GM19025 (cell line): ENCODE measurements at regions not wholly inside any gene's neighbourhood (a gene's known extent, or its start where the extent isn't known, plus 50 kb on each side); places are given as distances from the start of the nearest gene placed in this dataset.

Source experiments
- ATAC-seq: cut with Tn5 transposase; IDR thresholded peaks from one replicate; pipeline ENCODE4 v1.9.1; 2021; ENCODE audit warnings: mild to moderate bottlenecking, low read depth, moderate library complexity; ENCODE audit not compliant: unreplicated experiment

DNA sequence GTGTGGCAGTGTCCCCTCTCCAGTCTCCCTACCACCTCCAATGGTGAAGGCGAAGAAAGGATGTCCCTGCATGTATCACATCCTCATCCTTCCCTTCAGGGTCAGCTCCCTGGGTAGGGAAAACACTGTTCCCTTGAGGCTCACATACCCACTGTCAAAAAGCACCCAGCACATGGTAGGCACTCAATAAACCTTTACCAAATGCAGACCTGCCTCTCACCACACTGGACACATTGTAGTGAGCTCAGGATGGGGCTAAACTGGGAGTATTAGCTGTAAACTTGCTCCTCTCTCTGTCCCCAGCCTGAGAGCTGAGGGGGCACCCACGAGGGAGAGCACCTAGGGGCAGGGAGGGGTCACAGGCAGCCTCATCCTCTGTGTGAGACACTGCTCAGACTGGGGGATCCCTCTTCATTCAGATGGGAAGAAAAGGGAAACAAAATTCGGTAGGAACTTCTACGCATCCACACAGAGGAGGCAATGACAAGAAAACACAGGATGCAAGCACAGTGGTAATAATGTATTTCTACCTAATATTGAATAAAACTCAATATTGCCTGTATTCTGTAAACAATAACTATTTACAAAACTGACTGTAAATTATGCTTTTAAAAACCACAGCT, 101.6 kb upstream of the TOP3B start:
- no peak for ATAC-seq

DNA sequence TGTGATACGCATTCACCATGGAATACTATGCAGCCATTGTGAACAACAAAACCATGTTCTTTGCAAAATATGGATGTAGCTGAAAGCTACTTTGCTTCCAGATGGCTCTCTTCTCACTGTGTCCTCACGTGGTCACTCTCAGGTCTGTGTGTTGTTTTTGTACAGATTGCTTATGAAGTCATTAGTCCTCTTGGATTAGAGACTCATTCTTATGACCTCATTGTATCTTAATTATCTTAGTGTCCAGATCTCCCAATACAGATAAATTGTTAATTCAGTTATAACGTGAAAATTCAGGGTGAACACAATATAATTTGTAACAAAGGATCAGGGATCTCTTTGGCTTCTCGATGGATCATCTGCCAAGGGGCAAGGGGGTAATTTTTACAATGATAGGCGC, 100.4 kb upstream of the TOP3B start:
- ATAC-seq, result no peak

DNA sequence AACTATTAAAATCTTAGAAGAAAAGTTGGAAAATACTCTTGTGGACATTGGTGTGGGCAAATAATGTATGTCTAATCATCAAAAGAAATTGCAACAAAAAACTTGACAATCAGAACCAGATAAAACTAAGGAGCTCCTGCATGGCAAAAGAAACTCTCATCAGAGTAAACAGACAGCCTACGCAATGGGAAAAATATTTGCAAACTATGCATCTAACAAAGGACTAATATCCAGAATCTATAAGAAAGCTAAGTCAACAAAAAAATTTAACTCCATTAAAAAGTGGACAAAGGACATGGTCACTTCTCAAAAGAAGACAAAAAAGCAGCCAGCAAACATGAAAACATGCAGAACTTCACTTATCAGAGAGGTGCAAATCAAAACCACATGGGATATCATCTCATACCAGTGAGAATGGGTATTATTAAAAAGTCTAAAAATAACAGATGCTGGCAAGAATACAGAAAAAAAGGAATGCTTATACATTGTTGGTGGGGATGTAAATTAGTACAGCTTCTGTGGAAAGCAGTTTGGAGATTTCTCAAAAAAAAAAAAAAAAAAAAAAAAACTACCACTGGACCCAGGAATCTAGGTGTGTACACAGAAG, 99.7 kb upstream of the TOP3B start:
- no peak for ATAC-seq

DNA sequence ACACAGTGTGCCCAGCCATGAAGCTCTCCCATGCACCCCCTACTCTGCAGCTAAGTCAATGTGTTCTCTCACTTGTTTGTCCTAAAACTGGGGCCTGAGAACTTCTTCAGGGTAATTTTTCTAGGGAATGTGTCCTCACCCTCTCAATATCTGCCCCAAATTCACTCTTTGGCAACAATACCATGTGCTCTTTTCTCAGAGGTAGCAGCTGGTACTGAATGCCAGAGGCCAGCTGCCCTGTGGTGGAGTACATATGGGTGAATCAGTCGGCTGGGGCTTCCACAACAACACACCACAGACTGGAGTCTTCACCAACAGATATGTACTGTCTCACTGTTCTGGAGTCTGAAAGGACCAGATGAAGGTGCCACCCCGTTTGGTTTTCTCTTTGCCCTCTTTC, 97.7 kb upstream of the TOP3B start:
- ATAC-seq, result no peak

DNA sequence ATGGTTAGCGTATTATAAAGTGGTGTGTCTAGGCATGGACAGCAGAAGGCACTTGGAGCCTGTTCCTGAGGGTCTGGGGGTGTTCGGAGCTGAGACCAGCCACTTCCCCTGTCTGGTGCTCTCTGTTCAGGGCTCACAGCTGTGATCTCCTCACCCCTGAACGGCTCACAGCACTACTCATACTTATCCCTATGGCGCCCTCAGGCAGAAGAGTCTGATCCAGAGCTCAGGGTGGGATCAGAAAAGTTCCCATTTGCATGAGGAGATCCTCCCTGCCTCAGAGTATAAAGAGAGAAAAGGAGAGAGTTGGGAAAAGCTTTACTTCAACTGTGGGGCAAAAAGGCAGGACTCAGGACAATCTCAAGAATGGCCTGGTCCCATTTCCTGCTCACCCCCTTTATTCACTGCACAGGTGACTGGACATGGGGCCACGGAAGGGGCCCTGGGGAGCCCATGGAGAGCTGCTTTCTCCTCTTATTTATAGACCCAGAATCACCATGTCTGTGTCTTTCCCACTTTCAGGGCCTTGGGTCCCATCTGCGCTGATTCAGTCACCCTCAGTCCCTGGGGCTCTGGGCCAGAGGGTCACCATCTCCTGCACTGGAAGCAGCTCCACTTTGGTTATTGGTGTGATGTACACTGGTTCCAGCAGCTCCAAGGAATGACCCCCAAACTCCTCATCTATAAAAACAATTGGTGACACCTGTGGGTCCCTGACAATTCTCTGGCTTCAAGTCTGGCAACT, 97.0 kb upstream of the TOP3B start:
- no peak for ATAC-seq

DNA sequence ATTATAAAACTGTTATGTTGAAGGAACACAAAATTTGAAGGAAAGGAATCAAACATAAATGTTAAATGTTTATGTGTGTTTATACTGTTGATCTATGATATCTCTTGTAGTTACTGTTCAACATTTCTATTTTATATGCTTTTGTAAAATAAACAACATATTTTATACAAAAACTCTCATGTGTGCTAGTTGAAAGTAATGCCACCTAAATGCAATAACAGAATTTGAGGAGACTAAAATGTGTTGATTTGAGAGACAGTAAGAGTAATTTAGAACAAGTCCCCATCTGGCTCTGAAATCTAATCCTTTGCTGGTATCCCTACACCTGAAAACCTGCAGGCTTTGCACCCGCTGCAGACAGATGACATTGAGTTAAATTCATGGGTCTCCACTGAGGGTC, 95.7 kb upstream of the TOP3B start:
- ATAC-seq, result no peak

DNA sequence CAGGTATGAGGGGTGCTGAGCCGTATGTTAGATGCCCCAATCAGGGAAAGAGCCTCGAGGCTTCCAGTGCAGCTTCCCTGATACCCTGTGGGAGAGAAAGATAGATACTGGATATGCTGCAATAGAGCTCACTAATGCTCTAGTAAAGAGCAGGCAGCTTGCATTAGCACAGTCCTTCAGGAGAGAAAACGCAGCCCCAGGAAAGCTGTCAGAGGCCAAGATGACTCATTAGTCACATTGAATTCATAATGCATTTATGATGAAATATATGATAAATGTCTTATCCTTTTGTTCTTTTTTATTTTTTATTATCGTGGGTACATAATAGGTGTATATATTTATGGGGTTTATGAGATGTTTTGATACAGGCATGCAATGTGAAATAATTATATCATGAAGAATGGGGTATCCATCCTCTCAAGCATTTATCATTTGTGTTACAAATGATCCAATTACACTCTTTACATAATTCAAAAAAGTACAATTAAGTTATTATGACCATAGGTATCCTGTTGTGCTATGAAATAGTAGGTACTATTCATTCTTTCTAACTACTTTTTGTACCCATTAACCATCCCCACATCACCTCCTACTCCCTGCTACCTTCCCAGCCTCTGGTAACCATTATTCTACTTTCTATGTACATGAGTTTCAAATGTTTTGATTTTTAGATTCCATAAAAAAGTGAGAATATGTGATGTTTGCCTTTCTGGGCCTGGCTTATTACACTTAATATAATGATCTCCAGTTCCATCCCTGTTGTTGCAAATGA, 94.5 kb upstream of the TOP3B start:
- ATAC-seq, result no peak

DNA sequence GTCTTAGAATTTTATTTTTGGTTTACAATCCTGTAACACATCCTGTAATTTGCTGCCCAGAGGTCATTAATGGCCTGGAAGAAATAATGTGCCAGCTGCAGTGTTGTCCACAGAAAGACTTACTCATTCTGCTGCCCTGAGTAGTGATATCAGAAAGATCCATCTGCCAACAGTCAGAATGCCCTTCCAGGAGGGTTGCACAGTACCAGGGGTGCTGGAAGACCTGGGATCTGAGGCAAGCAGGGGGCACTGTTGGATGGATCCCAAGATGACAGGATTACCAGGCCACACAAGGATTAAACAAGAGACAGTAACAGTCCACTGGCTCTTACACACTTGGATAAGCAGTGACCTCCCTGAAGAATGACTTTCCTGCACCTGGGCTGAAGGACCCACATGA, 93.8 kb upstream of the TOP3B start:
- no peak for ATAC-seq

DNA sequence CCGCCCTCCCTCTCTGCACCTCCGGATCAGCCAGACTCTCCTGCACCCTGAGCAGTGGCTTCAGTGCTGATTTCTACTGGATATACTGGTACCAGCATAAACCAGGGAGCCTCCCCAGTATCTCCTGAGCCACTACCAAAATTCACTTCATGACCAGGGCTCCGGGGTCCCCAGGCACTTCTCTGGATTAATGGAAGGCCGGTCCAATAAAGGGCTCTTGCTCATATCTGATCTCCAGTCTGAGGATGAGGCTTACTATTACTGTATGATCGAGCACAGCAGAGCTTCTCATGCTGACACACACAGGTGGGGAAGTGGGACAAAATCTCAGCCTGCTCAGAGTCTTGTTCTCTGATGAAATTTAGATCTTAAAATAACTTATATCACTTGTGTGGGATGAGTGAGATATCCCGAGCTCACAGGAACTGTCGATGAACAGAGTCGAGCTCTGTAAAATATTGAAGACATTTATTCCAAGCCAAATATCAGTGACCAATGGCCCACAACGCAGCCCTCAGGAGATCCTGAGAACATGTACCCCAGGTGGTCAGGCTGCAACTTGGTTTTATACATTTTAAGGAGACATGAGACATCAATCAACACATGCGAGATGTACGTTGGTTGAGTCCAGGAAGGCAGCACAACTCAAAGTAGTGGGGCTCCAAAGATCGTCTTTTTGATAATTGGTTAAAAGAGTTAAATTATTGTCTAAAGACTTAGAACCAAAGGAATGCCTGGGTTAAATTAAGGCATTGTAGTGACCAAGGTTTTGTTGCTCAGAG, 93.0 kb upstream of the TOP3B start:
- ATAC-seq, result no peak

DNA sequence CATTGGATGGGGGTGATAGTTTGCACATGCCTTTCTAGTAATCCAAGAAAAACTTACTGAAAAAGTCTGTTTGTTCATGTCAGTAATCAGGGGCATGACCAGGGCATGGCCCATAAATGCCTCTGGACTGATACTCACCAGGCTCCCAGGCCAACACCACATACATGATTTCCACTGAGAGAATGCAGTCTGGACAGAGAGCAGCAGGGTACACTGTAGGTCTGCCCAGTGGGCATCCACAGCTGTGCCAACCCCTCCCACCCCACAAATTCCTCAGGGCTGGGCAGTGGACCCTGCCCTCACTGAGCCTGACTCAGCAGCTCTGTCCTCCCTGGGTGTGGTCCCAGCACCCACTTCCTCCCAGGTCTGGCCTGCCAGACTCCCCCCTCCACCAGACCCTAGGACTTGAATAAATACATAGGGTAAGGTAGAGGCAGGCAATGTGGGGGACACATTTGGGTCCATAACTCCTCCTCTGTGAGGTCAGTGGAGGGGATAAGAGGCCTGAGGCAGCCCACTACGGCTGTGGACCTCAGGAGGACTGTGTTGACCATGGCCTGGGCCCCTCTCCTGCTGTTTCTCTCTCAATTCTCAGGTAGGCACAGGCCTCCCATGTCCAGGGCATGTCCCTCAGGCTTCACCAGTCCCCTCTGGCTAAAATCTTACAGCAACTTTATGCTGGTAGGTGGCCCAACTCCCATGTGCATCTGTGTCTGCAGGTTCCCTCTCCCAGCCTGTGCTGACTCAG, 92.2 kb upstream of the TOP3B start:
- no peak for ATAC-seq

DNA sequence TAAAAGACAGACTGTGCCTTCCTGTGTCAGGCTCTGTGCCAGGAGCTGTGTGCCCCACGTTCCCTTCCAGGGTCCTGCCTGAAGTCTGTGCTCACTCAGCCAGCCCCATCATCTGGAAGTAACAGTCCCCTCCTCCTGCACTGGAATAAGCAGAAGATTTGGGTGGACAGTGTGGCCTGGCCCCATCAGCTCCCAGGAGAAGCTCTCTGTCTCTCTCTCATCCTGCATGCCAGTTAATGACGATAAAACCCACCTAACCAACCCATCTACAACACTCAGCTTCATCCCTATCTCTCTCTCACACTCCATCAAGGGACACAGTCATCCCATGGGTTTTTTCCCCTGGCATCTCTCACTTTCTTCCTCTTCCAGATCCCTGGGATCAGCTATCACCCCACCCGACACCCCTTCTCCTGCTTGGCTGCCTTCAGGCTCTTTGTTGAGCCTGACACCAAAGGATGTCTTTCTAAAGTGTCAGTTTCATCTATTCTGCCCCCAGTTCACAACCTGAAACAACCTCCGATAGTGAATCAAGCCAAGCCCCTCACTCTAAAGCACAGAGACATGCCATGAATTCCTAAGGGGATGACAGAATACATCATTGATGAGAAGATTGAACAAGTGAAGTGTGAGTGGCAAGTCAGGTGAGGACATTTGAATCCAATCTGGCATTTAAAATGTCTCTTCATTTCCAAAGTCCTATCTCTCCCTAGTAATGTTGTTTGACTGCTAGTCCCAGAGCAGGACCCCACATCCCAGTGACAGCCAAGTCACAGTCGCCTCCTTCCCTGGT, 91.4 kb upstream of the TOP3B start:
- no peak for ATAC-seq

DNA sequence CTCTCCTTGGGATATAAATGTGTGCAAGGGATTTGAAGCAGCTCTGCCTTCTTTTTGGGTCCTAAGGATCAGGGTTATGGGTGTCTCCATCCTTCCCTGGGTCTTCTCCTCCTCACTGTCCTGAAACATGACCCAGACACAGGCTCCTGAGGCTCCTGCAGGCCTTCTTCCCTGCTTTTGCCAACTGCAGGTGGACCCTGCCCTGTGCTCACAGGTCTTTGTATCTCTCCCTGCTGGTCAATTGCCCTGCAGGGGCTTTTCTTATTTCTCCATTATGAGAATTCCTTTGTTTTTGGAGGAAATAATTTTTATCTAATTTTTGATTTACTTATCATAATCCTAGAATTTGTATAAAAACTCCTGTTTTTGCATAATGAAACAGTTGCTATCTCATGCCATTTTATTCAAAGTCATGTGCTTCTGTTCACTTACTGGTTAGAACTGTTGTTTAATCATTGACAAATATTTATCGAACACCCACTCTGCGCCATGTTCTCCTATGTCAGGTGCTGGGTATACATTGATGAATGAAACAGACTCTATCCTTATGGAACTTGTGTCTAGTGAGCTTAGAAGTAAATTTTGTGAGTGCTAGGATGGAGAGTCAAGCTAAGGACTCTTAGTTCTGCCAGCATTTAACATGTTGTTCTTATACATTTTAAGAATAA, 89.7 kb upstream of the TOP3B start:
- ATAC-seq, result no peak

DNA sequence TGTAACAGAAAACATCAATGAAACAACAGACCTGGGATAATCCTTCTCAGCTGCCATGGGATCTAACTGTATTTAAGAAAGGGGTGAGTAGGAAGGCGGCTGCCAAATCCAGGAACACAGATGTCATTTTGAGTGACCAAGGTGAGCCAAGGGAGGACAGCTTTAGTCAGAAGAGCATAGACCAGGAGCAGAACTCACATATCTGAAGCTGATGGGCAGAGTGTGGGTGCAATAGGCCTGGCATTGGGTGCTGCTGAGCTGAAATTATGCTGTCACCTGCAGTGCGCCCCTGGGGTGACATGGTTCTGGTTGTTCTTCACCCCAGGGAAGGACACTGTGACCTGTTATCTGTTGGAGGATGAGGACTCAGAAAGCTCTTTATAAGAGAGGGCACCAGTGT, 88.9 kb upstream of the TOP3B start:
- ATAC-seq, result no peak

DNA sequence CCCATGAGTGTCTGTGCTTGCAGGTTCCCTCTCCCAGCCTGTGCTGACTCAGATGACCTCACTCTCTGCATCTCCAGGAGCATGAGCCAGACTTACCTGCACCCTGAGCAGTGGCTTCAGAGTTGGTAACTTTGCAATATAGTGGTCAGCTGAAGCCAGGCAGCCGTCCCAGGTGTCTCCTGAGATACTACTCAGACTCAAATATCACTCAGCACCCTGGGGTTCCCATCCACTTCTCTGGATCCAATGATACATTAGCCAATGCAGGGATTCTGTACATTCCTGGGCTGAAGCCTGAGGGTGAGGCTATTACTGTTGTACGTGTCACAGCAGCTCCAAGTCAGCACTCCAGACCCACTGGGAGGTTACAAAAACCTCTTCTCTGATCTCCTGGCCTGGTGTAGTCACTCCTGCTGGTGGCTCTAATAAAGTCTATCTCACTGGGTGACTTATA, 87.8 kb upstream of the TOP3B start:
- ATAC-seq, result no peak

DNA sequence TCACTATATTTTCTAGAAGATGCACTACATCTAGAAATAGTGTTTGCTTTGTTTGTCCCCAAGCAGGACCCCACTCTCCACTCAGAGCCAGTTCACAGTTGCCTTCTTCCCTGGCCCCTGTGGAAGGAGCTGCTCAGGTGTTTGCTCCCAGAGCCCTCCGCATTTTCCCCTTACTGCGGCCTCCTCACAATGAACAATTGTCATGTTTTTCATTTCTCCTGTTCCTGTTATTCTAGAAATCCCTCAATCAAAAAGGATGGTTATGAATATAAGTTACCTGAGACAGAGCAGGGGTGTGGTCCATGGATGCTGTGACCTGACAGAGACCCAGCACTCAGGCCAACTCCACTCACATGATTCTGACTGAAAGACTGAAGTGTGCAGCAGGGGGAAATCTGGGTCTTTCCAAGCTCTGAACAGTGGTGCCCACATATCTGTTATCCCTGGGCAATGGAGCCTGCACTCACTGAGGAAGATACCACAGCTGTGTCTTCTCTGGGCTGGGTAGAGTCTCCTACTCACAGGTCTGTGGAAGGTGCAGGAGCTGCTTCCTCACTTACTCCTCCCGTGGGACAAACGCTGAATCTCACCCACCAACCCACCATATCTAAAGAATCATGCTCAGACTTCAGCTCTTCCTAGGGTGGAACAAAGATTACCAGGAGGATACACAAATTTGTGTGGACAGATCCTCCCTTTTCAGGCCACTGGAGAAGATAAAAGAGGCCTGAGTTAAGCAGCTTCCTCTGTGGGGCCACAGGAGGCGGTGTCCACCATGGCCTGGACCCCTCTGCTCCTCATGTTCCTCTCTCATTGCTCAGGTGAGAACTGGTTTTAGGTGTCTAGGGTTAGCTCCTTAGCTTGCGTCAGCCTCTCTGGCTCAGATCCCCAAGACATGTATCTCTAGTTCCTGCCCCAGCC, 87.1 kb upstream of the TOP3B start:
- ATAC-seq, result no peak

DNA sequence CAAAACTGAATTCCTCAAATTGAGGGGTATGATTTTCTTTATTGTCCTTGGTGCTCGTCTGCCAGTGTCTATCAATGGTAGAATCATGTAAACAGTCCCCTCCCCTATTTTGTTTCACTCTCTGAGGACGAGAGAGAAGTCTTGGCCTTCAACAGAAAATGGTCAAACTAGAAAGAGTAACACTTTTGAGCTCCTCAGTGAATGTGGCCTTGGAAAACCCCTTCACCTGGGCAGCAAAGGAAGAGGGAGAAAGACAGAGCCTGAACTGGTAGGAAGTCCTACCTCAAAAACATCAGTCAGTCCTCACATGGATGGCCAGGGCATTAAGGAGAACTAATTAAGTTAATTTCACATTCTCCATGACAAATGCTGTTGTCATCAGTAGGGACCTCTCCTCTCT, 86.1 kb upstream of the TOP3B start:
- ATAC-seq, result no peak

DNA sequence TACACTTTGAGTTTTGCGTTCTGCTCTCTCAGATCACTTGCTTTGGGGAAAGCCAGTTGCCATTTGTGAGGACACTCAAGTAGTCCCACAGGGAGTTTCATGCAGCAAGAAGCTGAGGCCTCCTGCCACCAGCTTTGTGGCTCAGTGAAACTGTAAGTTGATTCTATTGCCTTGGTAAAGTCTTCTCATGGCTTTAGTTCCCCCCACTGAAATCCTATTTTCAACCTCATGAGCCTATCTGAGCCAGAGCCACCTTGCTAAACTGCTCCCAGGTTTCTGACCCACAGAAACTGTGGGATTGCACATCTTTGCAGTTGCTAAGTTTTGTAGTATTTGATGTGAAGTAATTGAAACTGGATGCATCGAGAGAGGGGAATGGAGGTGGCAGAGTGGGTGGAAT, 85.4 kb upstream of the TOP3B start:
- no peak for ATAC-seq
